IMR-90 (cell line): ENCODE measurements at regions not wholly inside any gene's neighbourhood (a gene's known extent, or its start where the extent isn't known, plus 50 kb on each side); places are given as distances from the start of the nearest gene placed in this dataset.

Experiments used
- CTCF ChIP-seq: conservative IDR thresholded peaks from 2 replicates; pipeline ENCODE4 v1.5.1; 2012; ENCODE audit warnings: mild to moderate bottlenecking, low read depth, low read length, improper control_type of control experiment
- MXI1 ChIP-seq: IDR thresholded peaks from 2 replicates; pipeline ENCODE4 v1.6.1; 2012; ENCODE audit warnings: low read depth, mild to moderate bottlenecking, low read length, moderate library complexity, borderline replicate concordance
- RCOR1 ChIP-seq: IDR thresholded peaks from 2 replicates; pipeline ENCODE4 v1.6.1; 2012; ENCODE audit warnings: mild to moderate bottlenecking, low read length, improper control_type of control experiment; ENCODE audit not compliant: insufficient replicate concordance

DNA sequence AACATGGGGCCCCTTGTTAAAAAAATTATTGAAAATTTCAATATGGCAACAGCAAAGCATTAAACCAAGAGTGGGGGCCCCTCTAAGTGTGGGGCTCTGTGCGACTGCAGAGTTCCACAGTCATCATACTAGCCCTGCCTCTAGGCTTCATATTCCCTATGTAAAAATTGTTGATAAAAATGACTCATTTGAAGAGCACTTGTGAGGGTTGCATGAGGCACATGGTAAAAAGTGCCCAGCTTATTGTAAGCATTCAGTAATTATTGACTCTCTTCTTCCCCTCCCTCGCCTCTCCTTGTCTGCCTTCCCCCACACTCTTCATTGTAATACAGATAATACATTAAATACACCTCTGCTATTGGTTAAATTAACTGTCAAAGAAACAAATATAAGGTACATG, 86.7 kb upstream of the PTBP2 start:
- TF ChIP-seq CTCF (no peak), MXI1 (no peak), RCOR1 (no peak)
